SKM-1 treated with dmso at 0.1 percent for 144 hours (cell line): ENCODE measurements at regions not wholly inside any gene's neighbourhood (a gene's known extent, or its start where the extent isn't known, plus 50 kb on each side); places are given as distances from the start of the nearest gene placed in this dataset.

Experiments used
- DNase-seq: peaks from one replicate; lab custom pipeline; 2025; ENCODE audit not compliant: unreplicated experiment; lab: John Stamatoyannopoulos, UW

DNA sequence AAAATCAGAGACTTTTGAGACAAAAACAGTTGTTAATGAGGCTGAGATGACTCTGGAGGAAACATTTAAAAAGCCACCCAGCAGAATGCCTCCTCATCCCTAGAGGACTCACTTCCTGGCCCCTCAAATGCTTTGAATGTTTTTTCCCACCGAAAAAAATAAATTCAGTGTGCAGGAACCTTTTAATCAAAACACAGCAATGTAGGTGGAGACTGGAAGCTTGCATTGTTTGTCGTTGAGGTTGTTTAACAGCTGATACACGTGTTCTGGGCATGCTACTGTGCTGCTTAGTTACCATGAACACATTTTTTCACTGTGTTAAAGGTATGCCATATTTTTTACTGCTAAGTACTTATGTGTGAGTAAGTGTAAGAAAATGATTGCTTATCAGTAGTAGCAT lies 65.7 kb upstream of the ADCY2 start:
- no peak for DNase-seq

DNA sequence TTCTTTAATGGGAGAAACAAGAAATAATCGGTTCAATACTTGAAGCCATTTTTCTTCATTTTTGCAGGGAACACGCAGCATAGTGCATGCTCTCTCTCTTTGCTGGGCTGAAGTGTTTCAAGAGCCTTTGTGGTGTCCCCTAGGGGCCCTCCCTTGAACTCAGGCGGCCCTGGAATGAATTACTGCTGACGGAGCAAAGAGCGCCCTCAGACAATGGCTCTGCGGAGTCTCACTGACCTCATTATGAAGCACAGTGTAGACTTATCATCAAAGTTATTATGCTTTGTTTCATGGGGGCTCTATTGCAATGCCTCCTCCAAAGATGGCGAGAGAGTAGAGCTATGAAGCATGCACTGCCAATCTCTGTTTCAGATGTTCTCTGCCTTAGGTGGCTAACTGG lies 64.8 kb upstream of the ADCY2 start:
- no peak for DNase-seq
